ENCODE measurements at regions not wholly inside any gene's neighbourhood (a gene's known extent, or its start where the extent isn't known, plus 50 kb on each side); places are given as distances from the start of the nearest gene placed in this dataset.

DNA sequence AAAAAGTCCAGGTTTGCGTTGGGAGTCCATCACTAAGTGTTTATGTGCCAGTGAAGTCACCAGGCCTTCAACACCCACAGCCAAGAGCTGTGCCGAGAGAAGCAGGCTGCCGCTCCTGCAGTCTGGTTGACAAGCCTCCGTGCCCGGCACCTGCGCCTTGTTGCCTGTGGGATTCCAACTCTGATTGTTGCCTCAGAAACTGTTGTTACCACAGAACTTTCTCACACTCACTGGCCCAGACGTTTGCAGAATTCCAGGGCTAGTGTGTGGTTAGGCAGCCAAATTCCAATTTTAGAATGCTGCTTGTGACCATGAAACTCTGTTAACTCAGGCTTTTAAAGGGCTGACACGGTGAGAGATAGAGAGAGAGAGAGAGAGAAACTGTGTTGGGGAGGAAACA lies 119.5 kb upstream of the LIMCH1 start:
- H3K36me3 Mint-ChIP-seq (ENCODE audit: insufficient read depth, unreplicated experiment): no peaks in the 10 kb centered on the region
- no peak for TF ChIP-seq CTCF (IDR thresholded peaks at IDR 0.05; ENCODE audit: unreplicated experiment)
- no TSS peak for BruUV-seq (replicated peaks)
- no peaks in the 10 kb centered on the region for H3K9me3 Mint-ChIP-seq (ENCODE audit: low read depth, unreplicated experiment)
- H3K4me3 Mint-ChIP-seq (ENCODE audit: low read depth, unreplicated experiment): no peak overlapping the region
- DNase-seq: no peak
- H3K27me3 Mint-ChIP-seq (ENCODE audit: unreplicated experiment): no peaks in the 10 kb centered on the region
- no peak overlapping the region for H3K27ac Mint-ChIP-seq (ENCODE audit: unreplicated experiment)
- CTCF ChIA-PET: no interaction called here
- intact Hi-C loops (cut with micrococcal nuclease; ENCODE audit: unreplicated experiment): no loop called here
- peaks cover 19% of the 10 kb centered on the region for H3K4me1 Mint-ChIP-seq (ENCODE audit: low read depth, unreplicated experiment)

- no peak for DNase-seq
- peaks cover 19% of the 10 kb centered on the region for H3K4me1 Mint-ChIP-seq (ENCODE audit: low read depth, unreplicated experiment)
- CTCF ChIA-PET: no interaction called here
- no peak overlapping the region for H3K4me3 Mint-ChIP-seq (ENCODE audit: low read depth, unreplicated experiment)
- no peaks in the 10 kb centered on the region for H3K27me3 Mint-ChIP-seq (ENCODE audit: unreplicated experiment)
- no peaks in the 10 kb centered on the region for H3K36me3 Mint-ChIP-seq (ENCODE audit: insufficient read depth, unreplicated experiment)
- intact Hi-C loops (cut with micrococcal nuclease; ENCODE audit: unreplicated experiment): no loop called here
- no TSS peak for BruUV-seq (replicated peaks)
- TF ChIP-seq CTCF (IDR thresholded peaks at IDR 0.05; ENCODE audit: unreplicated experiment): no peak
- H3K9me3 Mint-ChIP-seq (ENCODE audit: low read depth, unreplicated experiment): no peaks in the 10 kb centered on the region
- no peak overlapping the region for H3K27ac Mint-ChIP-seq (ENCODE audit: unreplicated experiment)
These were observed 117.4 kb upstream of the LIMCH1 start for GRCh38 chr4:41420541-41420940.

- no TSS peak for BruUV-seq (replicated peaks)
- H3K4me1 Mint-ChIP-seq (ENCODE audit: low read depth, unreplicated experiment): peaks cover 33% of the 10 kb centered on the region
- H3K9me3 Mint-ChIP-seq (ENCODE audit: low read depth, unreplicated experiment): no peaks in the 10 kb centered on the region
- H3K27ac Mint-ChIP-seq (ENCODE audit: unreplicated experiment): no peak overlapping the region
- no peaks in the 10 kb centered on the region for H3K27me3 Mint-ChIP-seq (ENCODE audit: unreplicated experiment)
- no peak overlapping the region for H3K4me3 Mint-ChIP-seq (ENCODE audit: low read depth, unreplicated experiment)
- no peak for TF ChIP-seq CTCF (IDR thresholded peaks at IDR 0.05; ENCODE audit: unreplicated experiment)
- H3K36me3 Mint-ChIP-seq (ENCODE audit: insufficient read depth, unreplicated experiment): no peaks in the 10 kb centered on the region
- intact Hi-C loops (cut with micrococcal nuclease; ENCODE audit: unreplicated experiment): no loop called here
- CTCF ChIA-PET: no interaction called here
- DNase-seq: no peak
These were observed 114.8 kb upstream of the LIMCH1 start for GRCh38 chr4:41423117-41423516.

GRCh38 chr4:41424522-41424921 lies 113.4 kb upstream of the LIMCH1 start:
- H3K27me3 Mint-ChIP-seq (ENCODE audit: unreplicated experiment): no peaks in the 10 kb centered on the region
- H3K4me1 Mint-ChIP-seq (ENCODE audit: low read depth, unreplicated experiment): peaks cover 32% of the 10 kb centered on the region
- no peaks in the 10 kb centered on the region for H3K36me3 Mint-ChIP-seq (ENCODE audit: insufficient read depth, unreplicated experiment)
- H3K4me3 Mint-ChIP-seq (ENCODE audit: low read depth, unreplicated experiment): no peak overlapping the region
- no peak for TF ChIP-seq CTCF (IDR thresholded peaks at IDR 0.05; ENCODE audit: unreplicated experiment)
- BruUV-seq (replicated peaks): no TSS peak
- CTCF ChIA-PET: no interaction called here
- intact Hi-C loops (cut with micrococcal nuclease; ENCODE audit: unreplicated experiment): no loop called here
- H3K9me3 Mint-ChIP-seq (ENCODE audit: low read depth, unreplicated experiment): no peaks in the 10 kb centered on the region
- no peak for DNase-seq
- no peak overlapping the region for H3K27ac Mint-ChIP-seq (ENCODE audit: unreplicated experiment)

DNA sequence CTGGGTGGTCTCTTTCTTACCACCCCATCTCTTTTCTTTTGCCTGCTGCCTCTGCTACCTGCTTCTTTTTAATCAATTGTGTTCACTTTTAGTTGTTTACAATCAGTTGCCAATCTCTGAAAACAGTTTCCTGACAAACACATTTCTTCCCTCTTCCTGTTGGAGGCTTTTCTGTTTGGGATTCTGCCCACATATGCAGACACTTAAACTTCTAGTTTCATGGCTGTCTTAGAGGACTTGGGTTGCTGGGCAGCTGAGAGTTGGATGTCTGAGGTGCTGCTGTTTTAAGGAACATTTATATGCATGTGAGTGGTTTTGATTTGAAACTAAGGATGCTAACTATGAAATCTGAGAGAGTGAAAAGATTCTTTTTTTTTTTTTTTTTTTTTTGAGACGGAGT lies 112.3 kb upstream of the LIMCH1 start:
- peaks cover 32% of the 10 kb centered on the region for H3K4me1 Mint-ChIP-seq (ENCODE audit: low read depth, unreplicated experiment)

More for the DNA sequence above, 112.3 kb upstream of the LIMCH1 start:
- TF ChIP-seq CTCF (IDR thresholded peaks at IDR 0.05; ENCODE audit: unreplicated experiment): no peak
- Mint-ChIP-seq H3K27ac (ENCODE audit: unreplicated experiment) (peak overlapping the region; percentile 8), H3K9me3 (ENCODE audit: low read depth, unreplicated experiment) (no peaks in the 10 kb centered on the region), H3K27me3 (ENCODE audit: unreplicated experiment) (no peaks in the 10 kb centered on the region), H3K4me3 (ENCODE audit: low read depth, unreplicated experiment) (no peak overlapping the region), H3K36me3 (ENCODE audit: insufficient read depth, unreplicated experiment) (no peaks in the 10 kb centered on the region)
- intact Hi-C loops (cut with micrococcal nuclease; ENCODE audit: unreplicated experiment): no loop called here
- no peak for DNase-seq
- CTCF ChIA-PET: no interaction called here
- no TSS peak for BruUV-seq (replicated peaks)
